Activated CD8-positive, alpha-beta T cell treated with anti-CD3 and anti-CD28 coated beads, Interleukin-2, amount 10 ng/mL, durations not matched to agents 7 days and 5 days (primary cell): ENCODE measurements at regions not wholly inside any gene's neighbourhood (a gene's known extent, or its start where the extent isn't known, plus 50 kb on each side); places are given as distances from the start of the nearest gene placed in this dataset.

Experiments used
- ATAC-seq: fragments of 150-1000 bp; cut with Tn5 transposase; one replicate; pipeline ENCODE4 v1.10.0; 2021; ENCODE audit warnings: moderate library complexity
- CTCF ChIA-PET: fragments of 350-600 bp; sonication (Branson Sonifier 250); formaldehyde crosslinking; loops from one replicate; lab custom pipeline; 2021; ENCODE audit warnings: antibody characterized with exemption; lab: Charles Lee
- POLR2A ChIA-PET: fragments of 350-600 bp; sonication (Branson Sonifier 250); formaldehyde crosslinking; loops from one replicate; lab custom pipeline; 2021; ENCODE audit warnings: antibody characterized with exemption; lab: Charles Lee
- DNase-seq: peaks from one replicate; pipeline ENCODE4 v3.0.0-alpha.2; 2020
- H3K27ac Mint-ChIP-seq: one replicate; pipeline ENCODE4 v1.8.0; 2021; ENCODE audit warnings: mild to moderate bottlenecking, mixed read lengths
- H3K27me3 Mint-ChIP-seq: one replicate; pipeline ENCODE4 v1.8.0; 2021; ENCODE audit warnings: low read depth, mixed read lengths
- H3K36me3 Mint-ChIP-seq: one replicate; pipeline ENCODE4 v1.8.0; 2021; ENCODE audit warnings: low read depth, mixed read lengths
- H3K4me1 Mint-ChIP-seq: one replicate; pipeline ENCODE4 v1.8.0; 2021; ENCODE audit warnings: low read depth, mixed read lengths
- H3K4me3 Mint-ChIP-seq: one replicate; pipeline ENCODE4 v1.8.0; 2021; ENCODE audit warnings: mild to moderate bottlenecking, mixed read lengths
- H3K9me3 Mint-ChIP-seq: one replicate; pipeline ENCODE4 v1.8.0; 2022; ENCODE audit warnings: mixed read lengths; ENCODE audit not compliant: insufficient read depth

GRCh38 chr11:45085646-45086501 lies 60.6 kb upstream of the PRDM11 start:
- ATAC-seq (no peak), DNase-seq (no peak)
- H3K27me3 Mint-ChIP-seq = peaks cover 6% of the 10 kb centered on the region
- H3K36me3 Mint-ChIP-seq = peaks cover 4% of the 10 kb centered on the region
- peaks cover 36% of the 10 kb centered on the region for H3K4me1 Mint-ChIP-seq
- no peaks in the 10 kb centered on the region for H3K9me3 Mint-ChIP-seq
- H3K27ac Mint-ChIP-seq = no peak overlapping the region
- POLR2A ChIA-PET = no interaction called here
- CTCF ChIA-PET = interaction anchor here (1.0 to 9.3 kb wide), 2 partner anchors 18 to 159 kb away, joined by 4 to 68 read pairs; no protein-coding TSS in a partner anchor
- no peak overlapping the region for H3K4me3 Mint-ChIP-seq

- peaks cover 7% of the 10 kb centered on the region for H3K27me3 Mint-ChIP-seq
- no peak overlapping the region for H3K4me3 Mint-ChIP-seq
- H3K27ac Mint-ChIP-seq = no peak overlapping the region
- CTCF ChIA-PET = interaction anchor here (1.0 to 1.5 kb wide), 2 partner anchors 150 to 160 kb away, joined by 4 read pairs; no protein-coding TSS in a partner anchor
- H3K9me3 Mint-ChIP-seq = no peaks in the 10 kb centered on the region
- ATAC-seq (no peak), DNase-seq (no peak)
- peaks cover 2% of the 10 kb centered on the region for H3K36me3 Mint-ChIP-seq
- POLR2A ChIA-PET = no interaction called here
- peaks cover 31% of the 10 kb centered on the region for H3K4me1 Mint-ChIP-seq
These were observed 59.9 kb upstream of the PRDM11 start for GRCh38 chr11:45086526-45086925.

- ChIA-PET POLR2A (no interaction called here), CTCF (interaction anchor here (1.1 to 1.5 kb wide), 2 partner anchors 16 to 151 kb away, joined by 3 to 4 read pairs; no protein-coding TSS in a partner anchor)
- H3K36me3 Mint-ChIP-seq = no peaks in the 10 kb centered on the region
- peaks cover 8% of the 10 kb centered on the region for H3K27me3 Mint-ChIP-seq
- H3K4me1 Mint-ChIP-seq = peaks cover 29% of the 10 kb centered on the region
- no peaks in the 10 kb centered on the region for H3K9me3 Mint-ChIP-seq
- DNase-seq = no peak
- no peak overlapping the region for H3K4me3 Mint-ChIP-seq
- no peak for ATAC-seq
- no peak overlapping the region for H3K27ac Mint-ChIP-seq
These were observed 59.1 kb upstream of the PRDM11 start for GRCh38 chr11:45087086-45087899.

GRCh38 chr11:45087900-45088160 lies 58.6 kb upstream of the PRDM11 start:
- no peak overlapping the region for H3K4me3 Mint-ChIP-seq
- ATAC-seq = no peak

GRCh38 chr11:45089251-45089650 lies 57.2 kb upstream of the PRDM11 start:
- H3K4me3 Mint-ChIP-seq = no peak overlapping the region
- POLR2A ChIA-PET = no interaction called here
- peaks cover 14% of the 10 kb centered on the region for H3K27me3 Mint-ChIP-seq
- no peak for ATAC-seq
- H3K9me3 Mint-ChIP-seq = no peaks in the 10 kb centered on the region
- peaks cover 26% of the 10 kb centered on the region for H3K4me1 Mint-ChIP-seq
- H3K27ac Mint-ChIP-seq = no peak overlapping the region
- H3K36me3 Mint-ChIP-seq = no peaks in the 10 kb centered on the region
- CTCF ChIA-PET = interaction anchor here (0.9 to 1.6 kb wide), 3 partner anchors 9 to 153 kb away, joined by 3 to 10 read pairs (median 6); no protein-coding TSS in a partner anchor
- DNase-seq = no peak

More at GRCh38 chr11:45087900-45088160, 58.6 kb upstream of the PRDM11 start:
- H3K9me3 Mint-ChIP-seq = no peaks in the 10 kb centered on the region
- H3K4me1 Mint-ChIP-seq = peaks cover 25% of the 10 kb centered on the region
- peaks cover 9% of the 10 kb centered on the region for H3K27me3 Mint-ChIP-seq
- ChIA-PET POLR2A (no interaction called here), CTCF (interaction anchor here (1.1 to 1.5 kb wide), 2 partner anchors 15 to 151 kb away, joined by 3 to 4 read pairs; no protein-coding TSS in a partner anchor)
- no peak for DNase-seq
- H3K27ac Mint-ChIP-seq = no peak overlapping the region
- H3K36me3 Mint-ChIP-seq = no peaks in the 10 kb centered on the region

GRCh38 chr11:45089676-45090499 lies 56.6 kb upstream of the PRDM11 start:
- Mint-ChIP-seq H3K27me3 (peaks cover 14% of the 10 kb centered on the region), H3K4me3 (no peak overlapping the region), H3K9me3 (no peaks in the 10 kb centered on the region), H3K4me1 (peaks cover 26% of the 10 kb centered on the region), H3K27ac (no peak overlapping the region), H3K36me3 (no peaks in the 10 kb centered on the region)
- CTCF ChIA-PET = interaction anchor here (0.9 to 1.6 kb wide), 5 partner anchors 10 to 164 kb away, joined by 3 to 10 read pairs (median 4); no protein-coding TSS in a partner anchor
- ATAC-seq = no peak
- POLR2A ChIA-PET = no interaction called here
- DNase-seq = no peak

GRCh38 chr11:45090607-45091006 lies 55.8 kb upstream of the PRDM11 start:
- H3K9me3 Mint-ChIP-seq = no peaks in the 10 kb centered on the region
- peaks cover 26% of the 10 kb centered on the region for H3K4me1 Mint-ChIP-seq
- no peak overlapping the region for H3K4me3 Mint-ChIP-seq
- ATAC-seq = no peak
- no peak for DNase-seq
- CTCF ChIA-PET = interaction anchor here (1.1 to 3.8 kb wide), 3 partner anchors 13 to 165 kb away, joined by 3 to 28 read pairs (median 4); no protein-coding TSS in a partner anchor
- H3K27me3 Mint-ChIP-seq = peaks cover 14% of the 10 kb centered on the region
- no peak overlapping the region for H3K27ac Mint-ChIP-seq
- POLR2A ChIA-PET = no interaction called here
- H3K36me3 Mint-ChIP-seq = no peaks in the 10 kb centered on the region

GRCh38 chr11:45091563-45092403 lies 54.7 kb upstream of the PRDM11 start:
- peaks cover 26% of the 10 kb centered on the region for H3K4me1 Mint-ChIP-seq
- no peak overlapping the region for H3K4me3 Mint-ChIP-seq
- ChIA-PET CTCF (interaction anchor here (0.9 to 3.8 kb wide), 3 partner anchors 12 to 166 kb away, joined by 3 to 28 read pairs (median 4); no protein-coding TSS in a partner anchor), POLR2A (no interaction called here)
- H3K27me3 Mint-ChIP-seq = peaks cover 14% of the 10 kb centered on the region
- no peak for ATAC-seq
- no peak overlapping the region for H3K27ac Mint-ChIP-seq
- H3K9me3 Mint-ChIP-seq = no peaks in the 10 kb centered on the region
- no peaks in the 10 kb centered on the region for H3K36me3 Mint-ChIP-seq
- no peak for DNase-seq

GRCh38 chr11:45092404-45092785 lies 54.0 kb upstream of the PRDM11 start:
- ChIA-PET CTCF (interaction anchor here (3.8 kb wide), 1 partner anchor 11 kb away, joined by 28 read pairs; no protein-coding TSS in a partner anchor), POLR2A (no interaction called here)
- H3K27me3 Mint-ChIP-seq = peaks cover 14% of the 10 kb centered on the region
- H3K27ac Mint-ChIP-seq = no peak overlapping the region
- ATAC-seq (no peak), DNase-seq (no peak)
- H3K9me3 Mint-ChIP-seq = no peaks in the 10 kb centered on the region
- no peaks in the 10 kb centered on the region for H3K36me3 Mint-ChIP-seq
- peaks cover 26% of the 10 kb centered on the region for H3K4me1 Mint-ChIP-seq
- H3K4me3 Mint-ChIP-seq = no peak overlapping the region

- Mint-ChIP-seq H3K36me3 (no peaks in the 10 kb centered on the region), H3K27ac (no peak overlapping the region), H3K27me3 (peaks cover 17% of the 10 kb centered on the region), H3K4me1 (peaks cover 26% of the 10 kb centered on the region), H3K9me3 (no peaks in the 10 kb centered on the region), H3K4me3 (no peak overlapping the region)
- POLR2A ChIA-PET = interaction anchor here (1.2 kb wide), 1 partner anchor 31 kb away, joined by 3 read pairs; no protein-coding TSS in a partner anchor
- CTCF ChIA-PET = interaction anchor here (2.5 to 3.8 kb wide), 2 partner anchors 10 to 166 kb away, joined by 6 to 28 read pairs; no protein-coding TSS in a partner anchor
- peak; percentile 77 for ATAC-seq
- peak; percentile 34 for DNase-seq
These were observed 53.3 kb upstream of the PRDM11 start for GRCh38 chr11:45092901-45093760.
